WERI-Rb-1 (cell line): ENCODE measurements at regions not wholly inside any gene's neighbourhood (a gene's known extent, or its start where the extent isn't known, plus 50 kb on each side); places are given as distances from the start of the nearest gene placed in this dataset.

Source experiments
- DNase-seq: peaks from one replicate; pipeline ENCODE4 v3.0.0-alpha.2; 2020
- H3K27ac ChIP-seq: fragments of 250-450 bp; sonication (Bioruptor Pico); 2 replicates; pipeline ENCODE4 v1.5.1; 2020; ENCODE audit warnings: mild to moderate bottlenecking, moderate library complexity
- H3K27me3 ChIP-seq: fragments of 250-450 bp; sonication (Bioruptor Pico); 2 replicates; pipeline ENCODE4 v1.5.1; 2021; ENCODE audit warnings: mild to moderate bottlenecking, low read depth, moderate library complexity; ENCODE audit not compliant: insufficient read depth, severe bottlenecking
- H3K36me3 ChIP-seq: fragments of 250-450 bp; sonication (Bioruptor Pico); 2 replicates; pipeline ENCODE4 v1.5.1; 2020; ENCODE audit warnings: mild to moderate bottlenecking, moderate library complexity
- H3K4me3 ChIP-seq: 2 replicates; pipeline ENCODE4 v1.5.1; 2011; ENCODE audit warnings: low read depth, mild to moderate bottlenecking, control low read depth, low read length
- H3K9me3 ChIP-seq: fragments of 250-450 bp; sonication (Bioruptor Pico); 2 replicates; pipeline ENCODE4 v1.5.1; 2021; ENCODE audit warnings: mild to moderate bottlenecking, moderate library complexity; ENCODE audit not compliant: severe bottlenecking
- TF ChIP-seq, protein P1 (sequence below): IDR thresholded peaks from 2 replicates; pipeline ENCODE4 v1.5.1; 2011; ENCODE audit warnings: low read depth, mild to moderate bottlenecking, control low read depth, inconsistent platforms, low read length

DNA sequence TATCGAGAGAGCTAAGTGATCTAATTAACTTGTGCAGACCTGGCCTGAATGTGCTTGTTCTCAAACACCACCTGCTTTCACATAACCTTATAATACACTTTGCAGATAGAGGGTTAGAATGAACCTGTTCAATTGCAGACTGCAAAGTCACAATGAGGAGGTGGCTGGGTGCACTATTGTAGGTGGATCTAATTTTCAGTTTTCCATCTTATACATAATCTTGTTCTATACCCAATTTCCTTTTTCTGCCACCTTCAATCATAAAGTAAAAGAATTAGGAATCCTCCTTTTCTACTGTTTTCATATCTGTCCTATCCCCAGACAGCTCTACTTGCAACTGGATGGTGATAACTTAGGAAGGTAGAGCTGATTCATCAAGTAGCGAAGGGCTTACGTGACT is 68.8 kb upstream of the APC start:
- DNase-seq, result no peak
- Histone ChIP-seq H3K27ac (no peak overlapping the region), H3K9me3 (no peaks in the 10 kb centered on the region), H3K27me3 (no peaks in the 10 kb centered on the region), H3K36me3 (no peaks in the 10 kb centered on the region), H3K4me3 (no peak overlapping the region)
- TF ChIP-seq, protein P1, sequence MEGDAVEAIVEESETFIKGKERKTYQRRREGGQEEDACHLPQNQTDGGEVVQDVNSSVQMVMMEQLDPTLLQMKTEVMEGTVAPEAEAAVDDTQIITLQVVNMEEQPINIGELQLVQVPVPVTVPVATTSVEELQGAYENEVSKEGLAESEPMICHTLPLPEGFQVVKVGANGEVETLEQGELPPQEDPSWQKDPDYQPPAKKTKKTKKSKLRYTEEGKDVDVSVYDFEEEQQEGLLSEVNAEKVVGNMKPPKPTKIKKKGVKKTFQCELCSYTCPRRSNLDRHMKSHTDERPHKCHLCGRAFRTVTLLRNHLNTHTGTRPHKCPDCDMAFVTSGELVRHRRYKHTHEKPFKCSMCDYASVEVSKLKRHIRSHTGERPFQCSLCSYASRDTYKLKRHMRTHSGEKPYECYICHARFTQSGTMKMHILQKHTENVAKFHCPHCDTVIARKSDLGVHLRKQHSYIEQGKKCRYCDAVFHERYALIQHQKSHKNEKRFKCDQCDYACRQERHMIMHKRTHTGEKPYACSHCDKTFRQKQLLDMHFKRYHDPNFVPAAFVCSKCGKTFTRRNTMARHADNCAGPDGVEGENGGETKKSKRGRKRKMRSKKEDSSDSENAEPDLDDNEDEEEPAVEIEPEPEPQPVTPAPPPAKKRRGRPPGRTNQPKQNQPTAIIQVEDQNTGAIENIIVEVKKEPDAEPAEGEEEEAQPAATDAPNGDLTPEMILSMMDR, result no peak

DNA sequence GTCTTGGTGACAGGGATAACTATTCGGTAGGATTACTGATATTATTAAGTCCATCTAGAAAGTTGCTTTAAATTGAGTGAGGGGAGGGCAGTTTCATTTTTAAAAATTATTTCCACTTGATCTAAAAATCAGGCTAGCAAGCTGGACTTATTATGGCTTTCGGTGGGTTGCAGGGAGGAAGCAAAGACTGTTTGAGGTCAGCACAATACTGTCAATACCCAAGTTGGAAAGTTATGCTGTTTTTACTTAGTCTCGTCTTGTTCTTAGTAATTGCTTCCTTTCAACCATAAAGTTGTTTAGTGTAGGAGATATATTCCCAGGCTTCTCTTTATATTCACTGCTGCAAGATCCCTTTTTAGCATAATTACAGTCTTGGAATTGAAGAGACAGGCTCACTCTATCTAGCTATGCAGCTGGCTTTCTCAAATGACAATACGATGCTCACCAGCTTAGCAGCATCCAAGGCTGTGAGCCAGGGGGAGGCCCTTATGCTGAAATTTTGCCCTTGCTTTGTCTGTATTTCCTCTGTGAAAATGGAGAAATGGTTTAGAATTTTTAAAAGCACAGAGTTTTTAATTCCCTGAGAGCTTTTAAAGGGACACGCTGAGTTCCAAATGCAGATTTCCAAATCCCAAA is 68.2 kb upstream of the APC start:
- DNase-seq, result no peak
- H3K9me3 ChIP-seq, result no peaks in the 10 kb centered on the region
- no peak overlapping the region for H3K4me3 ChIP-seq
- no peaks in the 10 kb centered on the region for H3K27me3 ChIP-seq
- TF ChIP-seq, protein P1, result no peak
- H3K27ac ChIP-seq, result no peak overlapping the region
- H3K36me3 ChIP-seq, result no peaks in the 10 kb centered on the region

DNA sequence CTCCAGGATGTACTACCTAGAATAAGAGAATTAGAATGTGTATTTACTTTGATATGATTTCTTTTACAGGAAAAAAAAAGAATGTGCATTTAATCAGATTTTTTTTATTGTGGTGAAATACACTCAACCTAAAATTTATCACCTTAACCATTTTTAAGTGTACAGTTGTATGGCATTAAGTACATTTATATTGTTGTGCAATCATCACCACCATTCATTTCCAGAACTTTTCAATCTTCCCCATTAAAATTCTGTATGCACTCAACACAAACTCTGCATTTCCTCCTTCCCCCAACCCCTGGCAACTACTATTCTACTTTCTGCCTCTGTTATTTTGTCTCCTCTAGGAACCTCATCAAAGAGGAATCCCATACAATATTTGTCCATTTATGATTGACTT is 66.0 kb upstream of the APC start:
- H3K36me3 ChIP-seq, result no peaks in the 10 kb centered on the region

GRCh38 chr5:112681481-112681908 is 56.2 kb upstream of the APC start:
- Histone ChIP-seq H3K27ac (no peak overlapping the region), H3K36me3 (no peaks in the 10 kb centered on the region), H3K27me3 (no peaks in the 10 kb centered on the region), H3K4me3 (no peak overlapping the region), H3K9me3 (no peaks in the 10 kb centered on the region)
- DNase-seq, result no peak
- TF ChIP-seq, protein P1, result no peak

More for the DNA sequence above, 66.0 kb upstream of the APC start:
- no peak for DNase-seq
- H3K27me3 ChIP-seq, result no peaks in the 10 kb centered on the region
- no peak overlapping the region for H3K27ac ChIP-seq
- TF ChIP-seq, protein P1, result no peak
- H3K9me3 ChIP-seq, result no peaks in the 10 kb centered on the region
- H3K4me3 ChIP-seq, result no peak overlapping the region

DNA sequence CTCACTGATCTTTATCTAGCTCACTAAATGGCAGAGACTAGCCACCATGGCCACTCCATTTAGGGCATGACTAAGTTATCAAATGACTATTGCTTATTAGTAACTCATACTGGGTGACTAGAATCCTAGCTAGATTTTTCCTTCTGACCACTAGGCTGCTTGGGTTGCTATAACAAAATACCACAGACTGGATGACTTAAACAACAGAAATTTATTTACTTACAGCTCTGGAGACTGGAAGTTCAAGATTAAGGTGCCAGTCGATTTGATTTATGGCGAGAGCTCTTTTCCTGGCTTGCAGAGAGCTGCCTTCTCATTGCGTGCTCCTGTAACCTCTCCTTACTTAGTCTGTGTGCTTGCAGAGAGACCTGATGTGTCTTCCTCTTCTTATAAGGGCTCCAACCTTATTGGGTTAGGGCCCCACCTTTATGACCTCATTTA is 55.0 kb upstream of the APC start:
- TF ChIP-seq, protein P1, result no peak
- Histone ChIP-seq H3K27me3 (no peaks in the 10 kb centered on the region), H3K36me3 (no peaks in the 10 kb centered on the region), H3K4me3 (no peak overlapping the region), H3K27ac (no peak overlapping the region), H3K9me3 (no peaks in the 10 kb centered on the region)
- no peak for DNase-seq

- H3K27ac ChIP-seq, result no peak overlapping the region
- DNase-seq, result no peak
- TF ChIP-seq, protein P1, result no peak
Measured at GRCh38 chr5:112684121-112684520, 53.6 kb upstream of the APC start.

More at GRCh38 chr5:112684121-112684520, 53.6 kb upstream of the APC start:
- Histone ChIP-seq H3K27me3 (no peaks in the 10 kb centered on the region), H3K9me3 (no peaks in the 10 kb centered on the region), H3K36me3 (no peaks in the 10 kb centered on the region), H3K4me3 (no peak overlapping the region)
